Mesendoderm (in vitro differentiated cells): ENCODE measurements at regions not wholly inside any gene's neighbourhood (a gene's known extent, or its start where the extent isn't known, plus 50 kb on each side); places are given as distances from the start of the nearest gene placed in this dataset.
A peak's percentile ranks its signal among the peaks of the same experiment; 100 is the strongest.

Source experiments
- DNase-seq: peaks from one replicate; pipeline ENCODE4 v3.0.0; 2013
- H2AK5ac ChIP-seq: 2 replicates; pipeline ENCODE4 v1.6.1; 2013; ENCODE audit warnings: low read length, inconsistent platforms
- H2BK120ac ChIP-seq: 2 replicates; pipeline ENCODE4 v1.6.1; 2013; ENCODE audit warnings: low read depth, mild to moderate bottlenecking, low read length, moderate library complexity, mixed read lengths
- H2BK15ac ChIP-seq: replicated peaks from 2 replicates; pipeline ENCODE4 v1.6.1; 2013; ENCODE audit warnings: low read depth, mild to moderate bottlenecking, moderate library complexity
- H2BK5ac ChIP-seq: 2 replicates; pipeline ENCODE4 v1.6.1; 2013; ENCODE audit warnings: low read length, inconsistent platforms
- H3K18ac ChIP-seq: 2 replicates; pipeline ENCODE4 v1.6.1; 2013; ENCODE audit warnings: mild to moderate bottlenecking, low read length, mixed read lengths
- H3K23ac ChIP-seq: one replicate; pipeline ENCODE4 v1.6.1; 2013; ENCODE audit warnings: low read length
- H3K27ac ChIP-seq: 2 replicates; pipeline ENCODE4 v1.5.1; 2013; ENCODE audit warnings: low read depth, mild to moderate bottlenecking, inconsistent platforms, low read length, moderate library complexity
- H3K27me3 ChIP-seq: 2 replicates; pipeline ENCODE4 v1.6.1; 2013; ENCODE audit warnings: low read length, control low read depth, mild to moderate bottlenecking, inconsistent platforms; ENCODE audit not compliant: insufficient read depth, poor library complexity
- H3K36me3 ChIP-seq: 2 replicates; pipeline ENCODE4 v1.6.1; 2013; ENCODE audit warnings: low read length, inconsistent platforms; ENCODE audit not compliant: control insufficient read depth, insufficient read depth
- H3K4ac ChIP-seq: one replicate; pipeline ENCODE4 v1.6.1; 2013; ENCODE audit warnings: low read depth, mild to moderate bottlenecking, low read length, moderate library complexity
- H3K4me1 ChIP-seq: 2 replicates; pipeline ENCODE4 v1.6.1; 2013; ENCODE audit warnings: low read depth, low read length, inconsistent platforms; ENCODE audit not compliant: control insufficient read depth
- H3K4me2 ChIP-seq: 2 replicates; pipeline ENCODE4 v1.6.1; 2013; ENCODE audit warnings: low read length
- H3K4me3 ChIP-seq: 2 replicates; pipeline ENCODE4 v1.5.1; 2013; ENCODE audit warnings: mild to moderate bottlenecking, low read length
- H3K56ac ChIP-seq: one replicate; pipeline ENCODE4 v1.6.1; 2013; ENCODE audit warnings: low read length
- H3K79me1 ChIP-seq: 2 replicates; pipeline ENCODE4 v1.6.1; 2013; ENCODE audit warnings: low read length, inconsistent platforms
- H3K79me2 ChIP-seq: 2 replicates; pipeline ENCODE4 v1.6.1; 2013; ENCODE audit warnings: mild to moderate bottlenecking, low read length; ENCODE audit not compliant: control insufficient read depth, insufficient read depth
- H3K9ac ChIP-seq: 2 replicates; pipeline ENCODE4 v1.6.1; 2013; ENCODE audit warnings: low read length, inconsistent platforms
- H4K5ac ChIP-seq: one replicate; pipeline ENCODE4 v1.6.1; 2013; ENCODE audit warnings: low read length
- H4K8ac ChIP-seq: one replicate; pipeline ENCODE4 v1.6.1; 2013; ENCODE audit warnings: low read depth, mild to moderate bottlenecking, control low read depth, low read length, moderate library complexity
- WGBS: extraction: QIAGEN DNeasy Blood & Tissue Kit; methylation state at CpG from one replicate; pipeline ENCODE4 v1.1.7; 2013; ENCODE audit warnings: low lambda C conversion rate, missing lambda C conversion rate; ENCODE audit not compliant: insufficient coverage; ENCODE audit errors: extremely low coverage; 5-methylcytosine and 5-hydroxymethylcytosine counted together

GRCh38 chr13:105247830-105248229 is 1287.6 kb downstream of the EFNB2 start:
- Histone ChIP-seq H3K23ac (no peak overlapping the region), H3K4ac (no peak overlapping the region)

GRCh38 chr13:105240371-105240770 is 1295.1 kb downstream of the EFNB2 start:
- Histone ChIP-seq H3K9ac (no peak overlapping the region), H2BK15ac (no peak overlapping the region), H3K79me2 (no peaks in the 10 kb centered on the region), H4K8ac (no peak overlapping the region), H2BK5ac (no peak overlapping the region), H3K56ac (no peak overlapping the region), H3K4me3 (no peak overlapping the region), H3K79me1 (no peaks in the 10 kb centered on the region), H3K4ac (no peak overlapping the region), H3K27ac (no peak overlapping the region), H3K4me2 (no peak overlapping the region), H3K27me3 (no peaks in the 10 kb centered on the region), H2BK120ac (no peak overlapping the region), H3K4me1 (no peaks in the 10 kb centered on the region), H3K23ac (no peak overlapping the region), H3K36me3 (no peaks in the 10 kb centered on the region), H4K5ac (no peak overlapping the region), H3K18ac (no peak overlapping the region), H2AK5ac (no peak overlapping the region)
- DNase-seq, result no peak
- no CpG with 5 or more reads among the region's 3 CpGs for WGBS

More at GRCh38 chr13:105247830-105248229, 1287.6 kb downstream of the EFNB2 start:
- WGBS, result no CpG with 5 or more reads among the region's 5 CpGs
- no peak overlapping the region for H4K8ac ChIP-seq
- no peak overlapping the region for H3K4me3 ChIP-seq
- H3K18ac ChIP-seq, result no peak overlapping the region
- no peak overlapping the region for H3K9ac ChIP-seq
- H3K56ac ChIP-seq, result no peak overlapping the region
- no peak for DNase-seq
- H2BK5ac ChIP-seq, result no peak overlapping the region
- no peak overlapping the region for H3K4me2 ChIP-seq
- H2AK5ac ChIP-seq, result no peak overlapping the region
- H3K79me2 ChIP-seq, result no peaks in the 10 kb centered on the region
- no peaks in the 10 kb centered on the region for H3K36me3 ChIP-seq
- H3K79me1 ChIP-seq, result no peaks in the 10 kb centered on the region
- H3K27me3 ChIP-seq, result no peaks in the 10 kb centered on the region
- no peaks in the 10 kb centered on the region for H3K4me1 ChIP-seq
- no peak overlapping the region for H2BK120ac ChIP-seq
- H3K27ac ChIP-seq, result no peak overlapping the region
- H4K5ac ChIP-seq, result no peak overlapping the region
- no peak overlapping the region for H2BK15ac ChIP-seq

- Histone ChIP-seq H3K56ac (no peak overlapping the region), H2BK15ac (no peak overlapping the region), H3K23ac (no peak overlapping the region), H3K79me2 (no peaks in the 10 kb centered on the region), H3K36me3 (no peaks in the 10 kb centered on the region), H3K27me3 (no peaks in the 10 kb centered on the region), H3K4me3 (no peak overlapping the region), H4K5ac (no peak overlapping the region), H2AK5ac (no peak overlapping the region), H2BK120ac (no peak overlapping the region), H3K18ac (no peak overlapping the region), H3K4ac (no peak overlapping the region), H2BK5ac (no peak overlapping the region), H3K4me2 (no peak overlapping the region), H3K9ac (no peak overlapping the region), H4K8ac (no peak overlapping the region), H3K4me1 (no peaks in the 10 kb centered on the region), H3K79me1 (no peaks in the 10 kb centered on the region), H3K27ac (no peak overlapping the region)
- WGBS, result no CpG with 5 or more reads among the region's 5 CpGs
- DNase-seq, result no peak
Measured at GRCh38 chr13:105232439-105232838, 1303.0 kb downstream of the EFNB2 start.

- DNase-seq, result no peak
- H4K8ac ChIP-seq, result no peak overlapping the region
- no CpG with 5 or more reads among the region's 7 CpGs for WGBS
- no peak overlapping the region for H3K23ac ChIP-seq
- H3K4ac ChIP-seq, result no peak overlapping the region
- no peak overlapping the region for H2BK120ac ChIP-seq
- H3K36me3 ChIP-seq, result no peaks in the 10 kb centered on the region
- H3K9ac ChIP-seq, result no peak overlapping the region
- no peak overlapping the region for H3K27ac ChIP-seq
- no peaks in the 10 kb centered on the region for H3K79me2 ChIP-seq
- no peak overlapping the region for H2BK5ac ChIP-seq
- H3K56ac ChIP-seq, result no peak overlapping the region
- no peak overlapping the region for H3K18ac ChIP-seq
- no peaks in the 10 kb centered on the region for H3K27me3 ChIP-seq
- H2BK15ac ChIP-seq, result no peak overlapping the region
- no peak overlapping the region for H4K5ac ChIP-seq
- H3K4me3 ChIP-seq, result no peak overlapping the region
- H3K79me1 ChIP-seq, result no peaks in the 10 kb centered on the region
- H3K4me2 ChIP-seq, result no peak overlapping the region
- H3K4me1 ChIP-seq, result no peaks in the 10 kb centered on the region
- H2AK5ac ChIP-seq, result no peak overlapping the region
Measured at GRCh38 chr13:105232006-105232405, 1303.5 kb downstream of the EFNB2 start.

GRCh38 chr13:105231579-105231978 is 1303.9 kb downstream of the EFNB2 start:
- H3K79me2 ChIP-seq, result no peaks in the 10 kb centered on the region
- H2BK5ac ChIP-seq, result no peak overlapping the region
- no peaks in the 10 kb centered on the region for H3K4me1 ChIP-seq
- no peak overlapping the region for H2BK120ac ChIP-seq
- H3K27me3 ChIP-seq, result no peaks in the 10 kb centered on the region
- no peak overlapping the region for H3K4ac ChIP-seq
- no peak overlapping the region for H4K5ac ChIP-seq
- H2BK15ac ChIP-seq, result no peak overlapping the region
- no peak overlapping the region for H2AK5ac ChIP-seq
- H4K8ac ChIP-seq, result no peak overlapping the region
- no peak overlapping the region for H3K56ac ChIP-seq
- H3K79me1 ChIP-seq, result no peaks in the 10 kb centered on the region
- no peak overlapping the region for H3K18ac ChIP-seq
- no CpG with 5 or more reads among the region's 2 CpGs for WGBS
- H3K4me3 ChIP-seq, result no peak overlapping the region
- H3K9ac ChIP-seq, result no peak overlapping the region
- H3K27ac ChIP-seq, result no peak overlapping the region
- H3K23ac ChIP-seq, result no peak overlapping the region
- DNase-seq, result no peak
- no peaks in the 10 kb centered on the region for H3K36me3 ChIP-seq
- H3K4me2 ChIP-seq, result no peak overlapping the region

- Histone ChIP-seq H3K4ac (no peak overlapping the region), H3K4me1 (no peaks in the 10 kb centered on the region), H3K27ac (no peak overlapping the region), H2BK15ac (no peak overlapping the region), H3K4me3 (no peak overlapping the region), H3K18ac (no peak overlapping the region), H4K5ac (no peak overlapping the region), H3K79me2 (no peaks in the 10 kb centered on the region), H3K4me2 (no peak overlapping the region), H3K56ac (no peak overlapping the region), H3K79me1 (no peaks in the 10 kb centered on the region), H4K8ac (no peak overlapping the region), H3K27me3 (no peaks in the 10 kb centered on the region), H2BK5ac (no peak overlapping the region), H2BK120ac (no peak overlapping the region), H3K9ac (no peak overlapping the region), H3K36me3 (no peaks in the 10 kb centered on the region), H2AK5ac (no peak overlapping the region), H3K23ac (no peak overlapping the region)
- peak; percentile 6 for DNase-seq
- no CpG with 5 or more reads among the region's 4 CpGs for WGBS
Measured at GRCh38 chr13:105220881-105221280, 1314.6 kb downstream of the EFNB2 start.
